Keratinocyte (primary cell): ENCODE measurements at regions not wholly inside any gene's neighbourhood (a gene's known extent, or its start where the extent isn't known, plus 50 kb on each side); places are given as distances from the start of the nearest gene placed in this dataset.

ENCODE experiments used
- EZH2 ChIP-seq: IDR thresholded peaks from one replicate; pipeline ENCODE4 v1.6.1; 2012; ENCODE audit warnings: inconsistent platforms, mild to moderate bottlenecking, low read length, moderate library complexity
- TF ChIP-seq, protein P1 (sequence below), 3 experiments: IDR thresholded peaks in 1 of 3; conservative IDR thresholded peaks in 1 of 3; optimal IDR thresholded peaks in 1 of 3; 2 replicates in 2 of 3; 3 replicates in 1 of 3; pipeline versions ENCODE3 to v1.5.1; 2011; ENCODE audit warnings: low read length in 3 of 3, mild to moderate bottlenecking in 3 of 3, moderate library complexity in 2 of 3, control low read depth in 1 of 3, inconsistent platforms in 1 of 3; ENCODE audit not compliant: insufficient read depth in 2 of 3; ENCODE audit errors: extremely low read depth in 1 of 3

GRCh38 chr1:115499253-115499652 is 142.5 kb upstream of the VANGL1 start:
- TF ChIP-seq, protein P1, sequence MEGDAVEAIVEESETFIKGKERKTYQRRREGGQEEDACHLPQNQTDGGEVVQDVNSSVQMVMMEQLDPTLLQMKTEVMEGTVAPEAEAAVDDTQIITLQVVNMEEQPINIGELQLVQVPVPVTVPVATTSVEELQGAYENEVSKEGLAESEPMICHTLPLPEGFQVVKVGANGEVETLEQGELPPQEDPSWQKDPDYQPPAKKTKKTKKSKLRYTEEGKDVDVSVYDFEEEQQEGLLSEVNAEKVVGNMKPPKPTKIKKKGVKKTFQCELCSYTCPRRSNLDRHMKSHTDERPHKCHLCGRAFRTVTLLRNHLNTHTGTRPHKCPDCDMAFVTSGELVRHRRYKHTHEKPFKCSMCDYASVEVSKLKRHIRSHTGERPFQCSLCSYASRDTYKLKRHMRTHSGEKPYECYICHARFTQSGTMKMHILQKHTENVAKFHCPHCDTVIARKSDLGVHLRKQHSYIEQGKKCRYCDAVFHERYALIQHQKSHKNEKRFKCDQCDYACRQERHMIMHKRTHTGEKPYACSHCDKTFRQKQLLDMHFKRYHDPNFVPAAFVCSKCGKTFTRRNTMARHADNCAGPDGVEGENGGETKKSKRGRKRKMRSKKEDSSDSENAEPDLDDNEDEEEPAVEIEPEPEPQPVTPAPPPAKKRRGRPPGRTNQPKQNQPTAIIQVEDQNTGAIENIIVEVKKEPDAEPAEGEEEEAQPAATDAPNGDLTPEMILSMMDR (optimal IDR thresholded peaks at IDR 0.05 in 1 of 3, IDR thresholded peaks at IDR 0.05 in 1 of 3, conservative IDR thresholded peaks at IDR 0.05 in 1 of 3; ENCODE audit: extremely low read depth in 1 of 3, insufficient read depth in 2 of 3, low read length in 3 of 3), result no peak
- no peak for TF ChIP-seq EZH2
